ENCODE measurements at regions not wholly inside any gene's neighbourhood (a gene's known extent, or its start where the extent isn't known, plus 50 kb on each side); places are given as distances from the start of the nearest gene placed in this dataset.
"Not testable (repeated sequence)": the region's sequence is repeated elsewhere in the genome, so short reads cannot be mapped to it uniquely, and the experiment has no call there.

DNA sequence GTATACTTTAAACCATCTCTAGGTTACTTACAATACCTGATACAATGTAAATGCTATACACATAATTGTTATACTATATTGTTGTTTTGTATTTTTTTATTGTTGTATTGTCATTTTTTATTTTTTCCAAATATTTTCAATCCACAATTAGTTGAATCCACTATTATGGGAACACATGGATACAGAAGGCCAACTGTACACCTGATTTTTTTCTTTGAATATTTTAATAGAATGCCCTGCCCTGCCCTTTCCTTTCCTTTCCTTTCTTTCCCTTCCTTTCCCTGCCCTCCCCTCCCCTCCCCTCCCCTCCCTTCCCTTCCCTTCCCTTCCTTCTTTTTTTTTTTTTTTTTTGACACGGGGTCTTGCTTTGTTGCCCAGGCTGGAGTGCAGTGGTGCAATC lies 120.2 kb downstream of the SLC4A3 start:
- Histone ChIP-seq H3K4me3 (no peak overlapping the region), H3K27me3 (no peaks in the 10 kb centered on the region), H3K9me3 (no peaks in the 10 kb centered on the region), H3K36me3 (no peaks in the 10 kb centered on the region), H3K27ac (no peak overlapping the region), H3K4me1 (peaks cover 6 to 9% of the 10 kb centered on the region in 2 donors)
- DNase-seq, result no peak
- no peak for TF ChIP-seq POLR2A (IDR thresholded peaks at IDR 0.05)
- TF ChIP-seq, protein P1, sequence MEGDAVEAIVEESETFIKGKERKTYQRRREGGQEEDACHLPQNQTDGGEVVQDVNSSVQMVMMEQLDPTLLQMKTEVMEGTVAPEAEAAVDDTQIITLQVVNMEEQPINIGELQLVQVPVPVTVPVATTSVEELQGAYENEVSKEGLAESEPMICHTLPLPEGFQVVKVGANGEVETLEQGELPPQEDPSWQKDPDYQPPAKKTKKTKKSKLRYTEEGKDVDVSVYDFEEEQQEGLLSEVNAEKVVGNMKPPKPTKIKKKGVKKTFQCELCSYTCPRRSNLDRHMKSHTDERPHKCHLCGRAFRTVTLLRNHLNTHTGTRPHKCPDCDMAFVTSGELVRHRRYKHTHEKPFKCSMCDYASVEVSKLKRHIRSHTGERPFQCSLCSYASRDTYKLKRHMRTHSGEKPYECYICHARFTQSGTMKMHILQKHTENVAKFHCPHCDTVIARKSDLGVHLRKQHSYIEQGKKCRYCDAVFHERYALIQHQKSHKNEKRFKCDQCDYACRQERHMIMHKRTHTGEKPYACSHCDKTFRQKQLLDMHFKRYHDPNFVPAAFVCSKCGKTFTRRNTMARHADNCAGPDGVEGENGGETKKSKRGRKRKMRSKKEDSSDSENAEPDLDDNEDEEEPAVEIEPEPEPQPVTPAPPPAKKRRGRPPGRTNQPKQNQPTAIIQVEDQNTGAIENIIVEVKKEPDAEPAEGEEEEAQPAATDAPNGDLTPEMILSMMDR (IDR thresholded peaks at IDR 0.05 in 4 of 5, conservative IDR thresholded peaks at IDR 0.05 in 1 of 5), result no peak
- intact Hi-C loops (cut with DNase I; ENCODE audit: low total_unique reads), result no loop called here
- no peak for ATAC-seq
- in situ Hi-C loops (cut with MboI; ENCODE audit: low sequenced_read_pairs in 4 of 4), result loop anchor here in 3 of 4 donors (25.0 kb wide), 2 partner anchors 1815 to 1840 kb away; partner anchors contain the start of gene EPHA4 (in 1 of the 3)

GRCh38 chr2:219748671-219749570 lies 121.5 kb downstream of the SLC4A3 start:
- no peak for DNase-seq
- Histone ChIP-seq H3K9me3 (no peaks in the 10 kb centered on the region), H3K4me3 (no peak overlapping the region), H3K27me3 (no peaks in the 10 kb centered on the region), H3K4me1 (peaks cover 1 to 3% of the 10 kb centered on the region in 2 donors), H3K36me3 (no peaks in the 10 kb centered on the region), H3K27ac (no peak overlapping the region)
- no peak for ATAC-seq
- intact Hi-C loops (cut with DNase I; ENCODE audit: low total_unique reads) (no loop called here), in situ Hi-C loops (cut with MboI; ENCODE audit: low sequenced_read_pairs in 4 of 4) (loop anchor here in 3 of 4 donors (25.0 kb wide), 2 partner anchors 1813 to 1838 kb away; partner anchors contain the start of gene EPHA4 (in 1 of the 3))
- no peak for TF ChIP-seq POLR2A (IDR thresholded peaks at IDR 0.05)
- TF ChIP-seq, protein P1 (IDR thresholded peaks at IDR 0.05 in 4 of 5, conservative IDR thresholded peaks at IDR 0.05 in 1 of 5), result no peak

- DNase-seq; ATAC-seq; in situ Hi-C loops (cut with MboI; ENCODE audit: low sequenced_read_pairs in 4 of 4); H3K27ac ChIP-seq; intact Hi-C loops (cut with DNase I; ENCODE audit: low total_unique reads); H3K36me3 ChIP-seq; H3K9me3 ChIP-seq; H3K4me3 ChIP-seq; H3K4me1 ChIP-seq; H3K27me3 ChIP-seq: not testable (repeated sequence)
Measured at GRCh38 chr2:219751121-219751520, 123.7 kb downstream of the SLC4A3 start.

DNA sequence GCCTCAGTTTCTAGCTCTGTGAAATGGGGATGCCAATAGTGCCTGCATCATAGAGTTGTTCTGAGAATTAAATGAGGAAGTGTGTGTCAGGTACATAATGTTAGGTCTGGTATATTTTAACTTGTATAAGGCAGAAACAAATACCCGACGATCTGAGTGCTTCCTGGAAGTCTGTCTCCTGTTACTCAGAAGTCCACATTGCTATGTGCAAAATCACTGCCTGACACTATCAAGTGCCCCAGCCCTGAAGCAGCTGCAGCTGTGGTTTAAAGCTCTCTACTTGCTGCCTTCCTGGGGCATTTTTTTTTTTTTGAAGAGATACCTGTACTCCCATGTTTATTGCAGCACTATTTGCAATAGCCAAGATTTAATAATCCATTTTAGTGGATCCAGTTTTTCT lies 125.3 kb downstream of the SLC4A3 start:
- no peak for DNase-seq
- no peaks in the 10 kb centered on the region for H3K27me3 ChIP-seq
- H3K9me3 ChIP-seq, result no peaks in the 10 kb centered on the region
- H3K4me3 ChIP-seq, result no peak overlapping the region
- intact Hi-C loops (cut with DNase I; ENCODE audit: low total_unique reads) (no loop called here), in situ Hi-C loops (cut with MboI; ENCODE audit: low sequenced_read_pairs in 4 of 4) (no loop called here)
- TF ChIP-seq, protein P1 (IDR thresholded peaks at IDR 0.05 in 4 of 5, conservative IDR thresholded peaks at IDR 0.05 in 1 of 5), result no peak
- TF ChIP-seq POLR2A (IDR thresholded peaks at IDR 0.05), result no peak
- H3K27ac ChIP-seq, result no peak overlapping the region
- no peaks in the 10 kb centered on the region for H3K36me3 ChIP-seq
- ATAC-seq, result no peak
- H3K4me1 ChIP-seq, result no peaks in the 10 kb centered on the region

- Histone ChIP-seq H3K4me3 (no peak overlapping the region), H3K27ac (no peak overlapping the region), H3K27me3 (no peaks in the 10 kb centered on the region), H3K4me1 (no peaks in the 10 kb centered on the region), H3K9me3 (no peaks in the 10 kb centered on the region), H3K36me3 (no peaks in the 10 kb centered on the region)
- in situ Hi-C loops (cut with MboI; ENCODE audit: low sequenced_read_pairs in 4 of 4), result no loop called here
- TF ChIP-seq, protein P1 (IDR thresholded peaks at IDR 0.05 in 4 of 5, conservative IDR thresholded peaks at IDR 0.05 in 1 of 5), result no peak
- no peak for TF ChIP-seq POLR2A (IDR thresholded peaks at IDR 0.05)
- intact Hi-C loops (cut with DNase I; ENCODE audit: low total_unique reads), result no loop called here
- DNase-seq (no peak), ATAC-seq (no peak)
Measured at GRCh38 chr2:219758907-219759680, 131.7 kb downstream of the SLC4A3 start.

Data from gastrocnemius medialis (tissue), 4 donors.